Ishikawa (cell line): ENCODE measurements at regions not wholly inside any gene's neighbourhood (a gene's known extent, or its start where the extent isn't known, plus 50 kb on each side); places are given as distances from the start of the nearest gene placed in this dataset.

Source experiments
- CEBPB ChIP-seq: IDR thresholded peaks from 2 replicates; pipeline ENCODE4 v1.6.1; 2012
- CREB1 ChIP-seq: IDR thresholded peaks from 2 replicates; pipeline ENCODE4 v1.6.1; 2012; ENCODE audit warnings: low read depth
- EGR1 ChIP-seq: IDR thresholded peaks from 2 replicates; pipeline ENCODE4 v1.6.1; 2012
- EP300 ChIP-seq: IDR thresholded peaks from 2 replicates; pipeline ENCODE4 v1.6.1; 2012; ENCODE audit warnings: borderline replicate concordance
- FOXM1 ChIP-seq: IDR thresholded peaks from 2 replicates; pipeline ENCODE4 v1.6.1; 2012; ENCODE audit warnings: low read depth, borderline replicate concordance
- NFIC ChIP-seq: IDR thresholded peaks from 2 replicates; pipeline ENCODE4 v1.6.1; 2012
- RAD21 ChIP-seq: IDR thresholded peaks from 2 replicates; pipeline ENCODE4 v1.6.1; 2012; ENCODE audit warnings: low read depth
- TAF1 ChIP-seq: IDR thresholded peaks from 2 replicates; pipeline ENCODE4 v1.6.1; 2012; ENCODE audit warnings: low read depth, mild to moderate bottlenecking
- TCF12 ChIP-seq: IDR thresholded peaks from 2 replicates; pipeline ENCODE4 v1.6.1; 2012; ENCODE audit warnings: low read depth
- TEAD4 ChIP-seq: IDR thresholded peaks from 2 replicates; pipeline ENCODE4 v1.6.1; 2012
- YY1 ChIP-seq: IDR thresholded peaks from 2 replicates; pipeline ENCODE4 v1.6.1; 2012; ENCODE audit warnings: low read depth
- ZBTB7A ChIP-seq: IDR thresholded peaks from 2 replicates; pipeline ENCODE4 v1.6.1; 2012; ENCODE audit warnings: low read depth
- TF ChIP-seq, protein P1 (sequence below): IDR thresholded peaks from 2 replicates; pipeline ENCODE4 v1.6.1; 2012
- TF ChIP-seq, protein P2 (sequence below): IDR thresholded peaks from 2 replicates; pipeline ENCODE4 v1.6.1; 2012; ENCODE audit warnings: low read depth, mild to moderate bottlenecking
- TF ChIP-seq, protein P3 (sequence below): IDR thresholded peaks from 2 replicates; pipeline ENCODE4 v1.6.1; 2012

DNA sequence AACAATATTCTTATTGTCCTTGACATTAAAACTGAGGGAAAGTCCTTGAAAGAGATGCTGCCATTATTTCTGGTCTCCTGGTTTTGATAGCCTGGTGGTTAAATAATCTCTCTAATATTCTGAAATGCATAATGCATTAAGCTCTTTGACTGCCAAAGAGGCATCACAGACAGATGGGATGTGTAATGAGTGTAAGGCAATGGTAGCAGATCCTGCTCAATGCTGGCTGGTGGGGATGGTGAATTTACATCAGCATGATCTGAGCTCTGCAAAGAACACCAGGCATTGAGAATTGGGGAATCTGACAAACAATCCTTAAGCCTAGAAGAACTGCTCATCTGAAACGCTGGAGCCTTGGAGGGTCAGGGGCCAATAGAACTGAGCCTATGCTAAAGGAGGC, 528.6 kb upstream of the LMCD1 start:
- TF ChIP-seq CREB1 (no peak), FOXM1 (no peak), RAD21 (no peak), YY1 (no peak), TAF1 (no peak), ZBTB7A (no peak), TCF12 (no peak), EP300 (no peak), NFIC (no peak), CEBPB (no peak)
- TF ChIP-seq, protein P1, sequence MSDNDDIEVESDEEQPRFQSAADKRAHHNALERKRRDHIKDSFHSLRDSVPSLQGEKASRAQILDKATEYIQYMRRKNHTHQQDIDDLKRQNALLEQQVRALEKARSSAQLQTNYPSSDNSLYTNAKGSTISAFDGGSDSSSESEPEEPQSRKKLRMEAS: no peak
- TF ChIP-seq, protein P2, sequence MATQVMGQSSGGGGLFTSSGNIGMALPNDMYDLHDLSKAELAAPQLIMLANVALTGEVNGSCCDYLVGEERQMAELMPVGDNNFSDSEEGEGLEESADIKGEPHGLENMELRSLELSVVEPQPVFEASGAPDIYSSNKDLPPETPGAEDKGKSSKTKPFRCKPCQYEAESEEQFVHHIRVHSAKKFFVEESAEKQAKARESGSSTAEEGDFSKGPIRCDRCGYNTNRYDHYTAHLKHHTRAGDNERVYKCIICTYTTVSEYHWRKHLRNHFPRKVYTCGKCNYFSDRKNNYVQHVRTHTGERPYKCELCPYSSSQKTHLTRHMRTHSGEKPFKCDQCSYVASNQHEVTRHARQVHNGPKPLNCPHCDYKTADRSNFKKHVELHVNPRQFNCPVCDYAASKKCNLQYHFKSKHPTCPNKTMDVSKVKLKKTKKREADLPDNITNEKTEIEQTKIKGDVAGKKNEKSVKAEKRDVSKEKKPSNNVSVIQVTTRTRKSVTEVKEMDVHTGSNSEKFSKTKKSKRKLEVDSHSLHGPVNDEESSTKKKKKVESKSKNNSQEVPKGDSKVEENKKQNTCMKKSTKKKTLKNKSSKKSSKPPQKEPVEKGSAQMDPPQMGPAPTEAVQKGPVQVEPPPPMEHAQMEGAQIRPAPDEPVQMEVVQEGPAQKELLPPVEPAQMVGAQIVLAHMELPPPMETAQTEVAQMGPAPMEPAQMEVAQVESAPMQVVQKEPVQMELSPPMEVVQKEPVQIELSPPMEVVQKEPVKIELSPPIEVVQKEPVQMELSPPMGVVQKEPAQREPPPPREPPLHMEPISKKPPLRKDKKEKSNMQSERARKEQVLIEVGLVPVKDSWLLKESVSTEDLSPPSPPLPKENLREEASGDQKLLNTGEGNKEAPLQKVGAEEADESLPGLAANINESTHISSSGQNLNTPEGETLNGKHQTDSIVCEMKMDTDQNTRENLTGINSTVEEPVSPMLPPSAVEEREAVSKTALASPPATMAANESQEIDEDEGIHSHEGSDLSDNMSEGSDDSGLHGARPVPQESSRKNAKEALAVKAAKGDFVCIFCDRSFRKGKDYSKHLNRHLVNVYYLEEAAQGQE: no peak

DNA sequence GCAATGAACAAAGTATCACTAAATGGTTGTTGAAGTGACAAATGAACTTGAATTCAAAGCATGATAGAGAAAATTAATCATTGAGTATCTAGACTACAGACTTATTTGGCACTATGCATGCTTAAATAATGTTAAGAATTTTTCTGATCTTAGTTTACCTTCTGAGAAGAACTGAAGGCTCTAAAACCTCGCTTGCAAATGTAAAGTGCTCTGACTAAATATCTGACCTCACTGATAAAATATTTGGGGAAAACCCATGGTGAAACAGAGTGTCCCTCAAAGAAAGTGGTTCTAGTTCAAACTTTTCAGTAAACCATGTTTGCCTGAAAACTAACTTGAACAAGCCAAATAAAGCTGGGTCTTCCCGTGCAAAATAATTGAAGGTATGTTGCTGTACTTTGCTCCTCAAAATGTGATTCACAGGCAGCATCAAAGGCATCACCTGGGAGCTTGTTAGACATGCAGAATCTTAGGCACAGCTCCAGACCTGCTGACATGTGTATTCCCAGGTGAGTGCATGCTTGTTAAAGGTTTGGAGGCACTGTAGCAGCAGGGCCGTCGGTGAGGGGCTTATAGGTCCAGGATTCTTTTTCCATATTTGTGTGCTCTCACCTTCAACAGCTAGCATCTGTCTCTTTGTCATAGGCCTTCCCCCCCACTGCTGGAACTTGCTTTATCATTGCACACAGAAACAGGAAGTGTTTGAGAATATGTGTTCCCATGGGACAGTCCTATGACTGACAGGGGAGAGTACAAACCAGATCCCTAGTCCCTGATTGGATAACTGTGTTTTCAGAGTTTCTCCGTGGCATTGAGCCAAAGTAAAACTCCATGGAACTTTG, 524.2 kb upstream of the LMCD1 start:
- TF ChIP-seq ZBTB7A: no peak
- TF ChIP-seq TAF1: no peak
- TF ChIP-seq NFIC: no peak

DNA sequence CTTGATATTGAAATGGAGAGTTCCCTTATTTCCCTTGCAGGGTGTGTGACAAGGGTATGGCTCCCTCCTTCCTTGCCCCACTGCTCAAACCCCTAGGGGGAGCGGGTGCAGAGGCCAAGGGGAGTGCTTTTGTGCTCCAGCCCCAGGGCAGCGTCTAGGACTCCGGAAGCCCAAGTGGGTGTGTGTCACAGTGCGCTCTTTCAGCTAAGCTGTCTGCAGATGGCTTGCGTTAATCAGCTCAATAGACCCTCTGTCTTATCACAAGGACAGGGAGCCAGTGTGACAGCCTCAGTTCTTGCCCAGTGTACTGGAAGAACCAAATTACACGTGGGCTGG, 523.6 kb upstream of the LMCD1 start:
- TF ChIP-seq TAF1: no peak
- no peak for TF ChIP-seq NFIC

DNA sequence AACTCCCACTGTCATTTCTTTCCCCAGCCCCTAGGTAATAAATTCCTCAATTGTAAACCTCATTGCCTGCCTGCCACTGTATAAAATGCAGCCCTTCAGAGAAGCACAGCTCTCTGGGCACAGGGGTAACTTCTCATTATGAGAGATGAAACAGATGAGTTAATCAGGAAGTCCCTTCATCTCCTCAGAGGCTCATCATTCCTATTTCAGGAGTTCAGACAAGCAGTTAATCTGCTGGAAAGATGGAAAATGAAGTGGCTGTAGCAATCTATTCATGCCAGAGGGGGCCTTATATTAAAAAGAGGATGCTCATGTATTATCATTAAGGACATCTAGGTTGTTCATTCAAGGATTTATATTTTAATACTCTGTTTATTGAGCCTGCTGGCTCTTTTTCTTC, 519.5 kb upstream of the LMCD1 start:
- TF ChIP-seq TAF1 (no peak), FOXM1 (no peak), CEBPB (no peak), TEAD4 (no peak), EP300 (no peak), ZBTB7A (no peak), NFIC (no peak), RAD21 (no peak), EGR1 (no peak), TCF12 (no peak), YY1 (no peak), CREB1 (no peak)
- TF ChIP-seq, protein P3, sequence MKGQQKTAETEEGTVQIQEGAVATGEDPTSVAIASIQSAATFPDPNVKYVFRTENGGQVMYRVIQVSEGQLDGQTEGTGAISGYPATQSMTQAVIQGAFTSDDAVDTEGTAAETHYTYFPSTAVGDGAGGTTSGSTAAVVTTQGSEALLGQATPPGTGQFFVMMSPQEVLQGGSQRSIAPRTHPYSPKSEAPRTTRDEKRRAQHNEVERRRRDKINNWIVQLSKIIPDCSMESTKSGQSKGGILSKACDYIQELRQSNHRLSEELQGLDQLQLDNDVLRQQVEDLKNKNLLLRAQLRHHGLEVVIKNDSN: no peak
- TF ChIP-seq, protein P1: no peak
- TF ChIP-seq, protein P2: no peak

DNA sequence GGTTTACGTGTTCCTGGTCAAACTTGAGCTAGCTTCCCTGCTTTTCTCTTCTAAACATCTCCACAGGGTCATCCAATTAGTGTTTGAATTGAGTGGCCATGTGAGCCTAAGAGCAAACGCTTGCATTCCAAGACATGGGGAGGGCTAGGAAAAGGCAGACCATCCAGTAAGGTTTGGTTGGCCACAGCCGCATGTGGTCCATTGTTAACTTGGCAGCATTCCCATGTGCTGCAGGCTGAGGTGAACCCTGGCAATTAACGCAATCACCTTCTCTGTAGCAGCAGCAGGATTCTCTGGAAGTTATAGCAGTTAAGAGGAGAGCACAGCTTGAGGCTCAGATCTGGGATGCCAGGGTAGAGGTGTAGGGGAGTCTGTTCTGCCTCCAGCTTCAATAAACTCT, 502.2 kb upstream of the LMCD1 start:
- TF ChIP-seq, protein P3: no peak

DNA sequence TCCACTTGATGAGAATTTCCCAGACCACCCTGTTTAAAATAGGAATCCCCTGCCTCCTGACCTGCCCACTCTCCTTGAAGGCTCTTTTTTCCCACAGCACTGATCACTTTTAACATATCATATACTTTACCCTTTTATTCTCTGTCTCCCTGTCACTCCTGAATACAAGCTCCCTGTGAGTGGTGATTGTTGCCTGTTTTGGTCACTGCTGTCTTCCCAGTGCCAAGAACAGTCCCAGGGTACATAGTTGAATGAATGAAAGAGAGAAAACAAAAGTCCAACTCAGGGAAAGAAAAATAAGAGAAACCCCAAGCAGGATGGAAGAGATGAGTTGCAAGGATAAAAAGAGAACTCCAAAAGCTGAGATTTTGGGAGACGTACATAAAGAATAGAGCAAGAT, 500.3 kb upstream of the LMCD1 start:
- TF ChIP-seq, protein P1: no peak
- TF ChIP-seq ZBTB7A (no peak), EGR1 (no peak), NFIC (no peak), TCF12 (no peak), YY1 (no peak), EP300 (no peak), RAD21 (no peak), CEBPB (no peak), TAF1 (no peak), FOXM1 (no peak), TEAD4 (no peak), CREB1 (no peak)
- TF ChIP-seq, protein P2: no peak
- TF ChIP-seq, protein P3: no peak
